Liver (tissue), 7 donors: ENCODE measurements at regions not wholly inside any gene's neighbourhood (a gene's known extent, or its start where the extent isn't known, plus 50 kb on each side); places are given as distances from the start of the nearest gene placed in this dataset.

Source experiments
- DNase-seq: peaks from one replicate; pipeline ENCODE4 v3.0.0-alpha.2; 2017; ENCODE audit warnings: low spot score
- H3K27ac ChIP-seq, 2 donors: one replicate each; pipeline ENCODE4 v1.7.0; 2013; ENCODE audit warnings: inconsistent platforms in 2 of 2, low read length in 2 of 2, control low read depth in 1 of 2, low read depth in 1 of 2, mild to moderate bottlenecking in 1 of 2
- H3K27me3 ChIP-seq, 4 donors: one replicate each; pipeline versions ENCODE4 v1.6.1 to v1.7.0; 2013; ENCODE audit warnings: low read length in 3 of 4, inconsistent platforms in 1 of 4, mild to moderate bottlenecking in 1 of 4, moderate library complexity in 1 of 4; ENCODE audit not compliant: control insufficient read depth in 4 of 4, insufficient read depth in 4 of 4
- H3K36me3 ChIP-seq, 4 donors: one replicate each; pipeline versions ENCODE4 v1.6.1 to v1.7.0; 2013; ENCODE audit warnings: low read length in 3 of 4, mild to moderate bottlenecking in 3 of 4, low read depth in 1 of 4, moderate library complexity in 1 of 4; ENCODE audit not compliant: control insufficient read depth in 4 of 4, insufficient read depth in 3 of 4
- H3K4me1 ChIP-seq, 4 donors: one replicate each; pipeline versions ENCODE4 v1.6.1 to v1.7.0; 2013; ENCODE audit warnings: low read length in 3 of 4, mild to moderate bottlenecking in 3 of 4, moderate library complexity in 1 of 4; ENCODE audit not compliant: control insufficient read depth in 4 of 4, insufficient read depth in 4 of 4
- H3K4me3 ChIP-seq, 3 donors: one replicate each; pipeline versions ENCODE4 v1.6.1 to v1.7.0; 2013; ENCODE audit warnings: low read length in 3 of 3, control low read depth in 1 of 3, low read depth in 1 of 3, mild to moderate bottlenecking in 1 of 3
- H3K9ac ChIP-seq, 2 donors: one replicate each; pipeline ENCODE4 v1.7.0; 2013; ENCODE audit warnings: low read length in 2 of 2, mild to moderate bottlenecking in 2 of 2, moderate library complexity in 2 of 2, control low read depth in 1 of 2, low read depth in 1 of 2
- H3K9me3 ChIP-seq, 4 donors: one replicate each; pipeline versions ENCODE4 v1.6.1 to v1.7.0; 2013; ENCODE audit warnings: low read length in 3 of 4; ENCODE audit not compliant: control insufficient read depth in 4 of 4
- ATF3 ChIP-seq: IDR thresholded peaks from 2 replicates; pipeline ENCODE4 v1.6.1; 2016; ENCODE audit warnings: antibody characterized with exemption
- EGR1 ChIP-seq, 2 donors: IDR thresholded peaks; 2 replicates each; pipeline ENCODE4 v1.6.1; 2016 to 2018; ENCODE audit warnings: antibody characterized with exemption in 2 of 2, low read depth in 2 of 2
- FOXA1 ChIP-seq: IDR thresholded peaks from 2 replicates; pipeline ENCODE4 v1.6.1; 2016; ENCODE audit warnings: antibody characterized with exemption
- HNF4G ChIP-seq: IDR thresholded peaks from 2 replicates; pipeline ENCODE4 v1.6.1; 2016; ENCODE audit warnings: antibody characterized with exemption
- RAD21 ChIP-seq, 2 donors: IDR thresholded peaks; 2 replicates each; pipeline ENCODE4 v1.6.1; 2016; ENCODE audit warnings: antibody characterized with exemption in 2 of 2, mild to moderate bottlenecking in 2 of 2
- TAF1 ChIP-seq: conservative IDR thresholded peaks from 2 replicates; pipeline ENCODE4 v1.6.1; 2016; ENCODE audit warnings: antibody characterized with exemption, mild to moderate bottlenecking
- ZBTB33 ChIP-seq: IDR thresholded peaks from 2 replicates; pipeline ENCODE4 v1.6.1; 2016; ENCODE audit warnings: antibody characterized with exemption
- WGBS: extraction: QIAGEN DNeasy Blood & Tissue Kit; methylation state at CpG from one replicate; pipeline ENCODE4 v1.1.7; 2013; 5-methylcytosine and 5-hydroxymethylcytosine counted together
- donor health status: healthy.
- donor health status: healthy.
- donor health status: healthy.
- donor health status: healthy.

GRCh38 chr2:579961-580360 lies 97.2 kb downstream of the TMEM18 start:
- Histone ChIP-seq H3K27me3 (peaks cover 0 to 3% (median 0%) of the 10 kb centered on the region in 4 donors), H3K36me3 (no peaks in the 10 kb centered on the region), H3K9ac (no peak overlapping the region), H3K4me1 (no peaks in the 10 kb centered on the region), H3K4me3 (no peak overlapping the region), H3K27ac (no peak overlapping the region), H3K9me3 (no peaks in the 10 kb centered on the region)
- TF ChIP-seq RAD21 (IDR thresholded peaks at IDR 0.05): no peak
- DNase-seq: no peak
- WGBS: 71% methylated on average over 8 of the region's 8 CpGs

GRCh38 chr2:579351-579886 lies 97.8 kb downstream of the TMEM18 start:
- WGBS: 82% methylated on average over 9 of the region's 9 CpGs
- Histone ChIP-seq H3K27ac (no peak overlapping the region), H3K27me3 (peaks cover 0 to 3% (median 0%) of the 10 kb centered on the region in 4 donors)

GRCh38 chr2:576292-576691 lies 100.9 kb downstream of the TMEM18 start:
- H3K4me3 ChIP-seq: no peak overlapping the region
- H3K9ac ChIP-seq: no peak overlapping the region
- H3K9me3 ChIP-seq: no peaks in the 10 kb centered on the region
- peaks cover 0 to 3% (median 0%) of the 10 kb centered on the region in 4 donors for H3K27me3 ChIP-seq
- DNase-seq: no peak
- H3K27ac ChIP-seq: no peak overlapping the region
- TF ChIP-seq FOXA1: no peak
- no peak for TF ChIP-seq RAD21 (IDR thresholded peaks at IDR 0.05)
- no peak for TF ChIP-seq ATF3
- no peak for TF ChIP-seq EGR1 (IDR thresholded peaks at IDR 0.05; ENCODE audit: low read depth in 2 of 2)
- no peak for TF ChIP-seq HNF4G
- H3K36me3 ChIP-seq: no peaks in the 10 kb centered on the region
- H3K4me1 ChIP-seq: no peaks in the 10 kb centered on the region

More at GRCh38 chr2:579351-579886, 97.8 kb downstream of the TMEM18 start:
- Histone ChIP-seq H3K9me3 (no peaks in the 10 kb centered on the region), H3K4me3 (no peak overlapping the region), H3K36me3 (no peaks in the 10 kb centered on the region), H3K9ac (no peak overlapping the region), H3K4me1 (no peaks in the 10 kb centered on the region)
- no peak for DNase-seq
- TF ChIP-seq ATF3 (no peak), TAF1 (no peak), FOXA1 (no peak), ZBTB33 (no peak)

GRCh38 chr2:575727-576236 lies 101.4 kb downstream of the TMEM18 start:
- WGBS: 42% methylated on average over 1 of the region's 1 CpG
- no peak for TF ChIP-seq FOXA1
- TF ChIP-seq ATF3: no peak

More at GRCh38 chr2:575727-576236, 101.4 kb downstream of the TMEM18 start:
- DNase-seq: peak; percentile 8
- H3K36me3 ChIP-seq: no peaks in the 10 kb centered on the region
- no peak overlapping the region for H3K27ac ChIP-seq
- peaks cover 0 to 3% (median 0%) of the 10 kb centered on the region in 4 donors for H3K27me3 ChIP-seq
- no peaks in the 10 kb centered on the region for H3K9me3 ChIP-seq
- no peak overlapping the region for H3K9ac ChIP-seq
- no peak overlapping the region for H3K4me3 ChIP-seq
- H3K4me1 ChIP-seq: no peaks in the 10 kb centered on the region
